HG02973 (cell line): ENCODE measurements at regions not wholly inside any gene's neighbourhood (a gene's known extent, or its start where the extent isn't known, plus 50 kb on each side); places are given as distances from the start of the nearest gene placed in this dataset.

Experiments
- ATAC-seq: cut with Tn5 transposase; IDR thresholded peaks from one replicate; pipeline ENCODE4 v1.9.1; 2021; ENCODE audit warnings: moderate library complexity; ENCODE audit not compliant: unreplicated experiment

DNA sequence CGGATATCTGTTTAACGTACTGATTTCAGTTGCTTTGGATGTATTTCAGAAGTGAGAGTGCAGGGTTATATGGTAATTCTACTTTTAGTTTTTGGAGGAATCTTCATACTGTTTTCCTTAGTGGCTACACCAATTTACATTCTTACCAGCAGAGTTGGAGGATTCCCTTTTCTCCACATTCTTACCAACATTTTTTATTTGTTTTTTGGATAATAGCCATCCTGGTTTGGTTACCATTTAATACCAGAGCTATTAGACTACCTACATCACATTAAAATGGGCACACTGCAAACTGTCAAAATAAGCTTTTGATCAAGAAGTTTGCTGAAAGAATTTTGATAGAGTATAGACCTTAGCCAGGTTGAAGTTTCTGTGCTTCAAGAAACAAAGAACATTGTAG, 217.2 kb upstream of the CFAP20DC start:
- ATAC-seq = no peak

DNA sequence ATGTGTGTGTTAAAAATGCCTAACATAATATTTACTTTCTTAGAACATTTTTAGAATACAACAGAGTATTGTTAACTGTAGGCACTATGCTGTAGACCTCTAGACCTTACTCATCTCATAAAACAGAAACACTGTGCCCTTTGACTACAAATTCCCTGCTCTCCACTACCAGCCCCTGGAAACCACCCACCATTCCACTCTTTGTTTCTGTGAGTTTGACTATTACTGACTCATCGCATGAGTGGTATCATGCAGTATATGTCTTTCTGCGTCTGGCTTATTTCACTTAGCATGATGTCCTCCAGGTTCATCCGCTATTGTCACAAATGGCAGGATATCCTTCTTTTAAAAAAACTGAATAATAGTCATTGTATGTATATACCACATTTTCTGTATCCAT, 216.7 kb upstream of the CFAP20DC start:
- no peak for ATAC-seq

DNA sequence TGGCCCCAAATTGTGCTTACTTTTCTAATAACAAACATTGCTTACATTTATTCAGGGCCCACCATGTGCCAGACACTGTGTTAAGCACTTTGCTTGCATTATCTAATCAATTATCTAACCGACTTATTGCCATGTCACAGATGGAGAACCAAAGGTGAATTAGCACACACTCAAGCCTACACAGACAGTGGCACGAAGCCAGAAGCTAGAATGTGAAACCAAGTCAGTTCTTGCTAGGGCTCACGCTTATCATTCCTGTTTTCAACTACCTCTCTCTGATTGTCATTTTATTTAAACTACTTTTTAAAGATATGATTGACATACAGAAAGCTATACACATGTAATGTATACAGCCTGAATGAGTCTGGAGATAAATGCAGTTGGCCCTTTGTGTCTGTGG, 215.7 kb upstream of the CFAP20DC start:
- no peak for ATAC-seq

GRCh38 chr3:59264366-59264765, 214.5 kb upstream of the CFAP20DC start:
- ATAC-seq = no peak

DNA sequence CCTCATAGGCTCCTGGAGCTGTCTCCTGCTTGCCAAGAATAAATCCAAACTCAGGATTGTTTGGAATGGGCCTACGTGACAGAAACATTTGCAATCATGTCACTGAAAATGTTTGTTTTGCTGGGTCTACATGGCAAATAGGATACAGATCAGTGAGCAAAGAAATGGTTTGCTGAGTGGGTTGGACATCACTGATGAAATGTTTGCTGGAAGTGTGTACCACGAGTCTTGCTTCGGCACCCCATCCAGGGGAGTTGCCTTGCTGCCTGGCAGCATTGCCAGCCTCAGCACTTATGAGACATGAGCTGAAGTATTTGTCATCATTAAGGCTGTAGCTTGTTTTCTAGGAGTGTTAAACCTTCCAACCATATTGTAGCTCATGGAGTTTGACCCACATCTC, 213.3 kb upstream of the CFAP20DC start:
- ATAC-seq = no peak

- ATAC-seq = peak; percentile 89
Observed at GRCh38 chr3:59262076-59262498, 212.3 kb upstream of the CFAP20DC start.

- ATAC-seq = no peak
Observed at GRCh38 chr3:59261009-59261408, 211.2 kb upstream of the CFAP20DC start.

- ATAC-seq = no peak
Observed at GRCh38 chr3:59258550-59259260, 208.9 kb upstream of the CFAP20DC start.

- no peak for ATAC-seq
Observed at GRCh38 chr3:59257506-59257905, 207.7 kb upstream of the CFAP20DC start.

DNA sequence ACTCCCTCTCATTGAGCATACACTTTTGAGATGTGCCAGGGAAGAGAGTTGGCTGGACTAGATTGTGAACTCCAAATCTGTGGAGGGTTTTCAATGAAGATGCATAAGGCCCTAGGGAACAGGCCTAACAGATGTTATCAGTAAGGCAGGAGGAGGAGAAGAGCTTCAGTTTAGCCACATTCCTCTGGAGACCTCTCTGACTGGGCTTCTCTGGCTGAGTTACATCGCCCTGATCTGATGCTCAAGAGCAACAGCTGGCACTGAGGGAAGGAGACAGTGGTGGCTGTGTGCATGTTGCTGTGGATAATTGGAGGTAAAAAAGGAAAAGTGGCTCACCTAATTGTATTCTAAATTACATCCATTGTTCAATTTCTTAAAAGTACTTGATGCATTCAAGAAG, 206.4 kb upstream of the CFAP20DC start:
- ATAC-seq = no peak

- no peak for ATAC-seq
Observed at GRCh38 chr3:59254976-59255375, 205.2 kb upstream of the CFAP20DC start.

GRCh38 chr3:59254433-59254832, 204.6 kb upstream of the CFAP20DC start:
- no peak for ATAC-seq

- ATAC-seq = no peak
Observed at GRCh38 chr3:59253523-59253922, 203.7 kb upstream of the CFAP20DC start.

DNA sequence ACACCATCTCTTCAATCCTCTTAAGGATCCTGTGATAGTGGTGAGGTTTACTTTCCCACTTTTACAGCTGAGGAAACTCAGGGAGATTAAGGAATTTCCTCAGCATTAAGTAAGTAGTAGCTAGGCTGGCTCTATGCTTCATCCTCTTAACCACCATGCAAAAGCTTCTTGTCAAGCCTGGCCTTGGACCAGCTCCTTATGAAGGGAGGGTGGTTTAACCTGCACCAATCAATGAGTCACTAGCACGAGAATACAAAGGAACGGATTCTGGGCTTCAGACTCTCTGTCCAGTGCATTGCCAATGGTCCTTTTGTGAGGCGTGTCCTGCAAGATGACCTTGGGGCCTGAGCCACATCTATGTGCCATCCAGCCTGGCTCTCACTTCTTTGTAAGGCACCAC, 202.0 kb upstream of the CFAP20DC start:
- no peak for ATAC-seq

DNA sequence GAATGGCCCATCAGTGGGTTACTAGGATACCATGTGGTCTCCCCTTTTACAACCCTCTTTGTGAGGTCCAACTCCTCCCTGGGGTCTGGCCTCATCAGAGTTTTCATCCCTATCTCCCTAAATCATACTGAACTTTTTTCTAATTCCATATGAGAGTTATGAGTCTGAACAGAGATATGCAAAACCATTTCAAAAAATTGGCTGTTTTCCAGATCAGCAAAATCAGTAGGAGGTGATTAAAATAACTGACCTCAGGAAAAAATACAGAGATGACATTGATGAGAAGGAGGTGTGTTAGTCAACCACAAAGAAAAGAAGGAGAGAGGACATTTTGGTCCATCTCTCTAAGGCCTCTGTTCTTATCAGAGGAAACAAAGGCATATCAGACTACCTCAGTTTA, 200.8 kb upstream of the CFAP20DC start:
- ATAC-seq = no peak

GRCh38 chr3:59249698-59250361, 200.0 kb upstream of the CFAP20DC start:
- ATAC-seq = no peak

- no peak for ATAC-seq
Observed at GRCh38 chr3:59249004-59249403, 199.2 kb upstream of the CFAP20DC start.

GRCh38 chr3:59247402-59247841, 197.6 kb upstream of the CFAP20DC start:
- ATAC-seq = peak; percentile 48

GRCh38 chr3:59246719-59247401, 197.0 kb upstream of the CFAP20DC start:
- ATAC-seq = peak; percentile 52

- ATAC-seq = no peak
Observed at GRCh38 chr3:59245859-59246501, 196.2 kb upstream of the CFAP20DC start.

GRCh38 chr3:59245300-59245858, 195.6 kb upstream of the CFAP20DC start:
- no peak for ATAC-seq
